Activated CD8-positive, alpha-beta memory T cell treated with anti-CD3 and anti-CD28 coated beads for 4 hours (primary cell): ENCODE measurements at regions not wholly inside any gene's neighbourhood (a gene's known extent, or its start where the extent isn't known, plus 50 kb on each side); places are given as distances from the start of the nearest gene placed in this dataset.

Experiments
- DNase-seq, 2 donors: peaks; one replicate each; pipeline ENCODE4 v3.0.0-alpha.2; 2020; ENCODE audit warnings: low read depth in 2 of 2

GRCh38 chr1:38719880-38720279, 139.7 kb downstream of the RRAGC start:
- DNase-seq = no peak

- DNase-seq = no peak
Measured at GRCh38 chr1:38718031-38718430, 141.5 kb downstream of the RRAGC start.

GRCh38 chr1:38716229-38716628, 143.3 kb downstream of the RRAGC start:
- DNase-seq = no peak

- no peak for DNase-seq
Measured at GRCh38 chr1:38715415-38715814, 144.2 kb downstream of the RRAGC start.

GRCh38 chr1:38712046-38712445, 147.5 kb downstream of the RRAGC start:
- DNase-seq = no peak

- no peak for DNase-seq
Measured at GRCh38 chr1:38708701-38709258, 150.8 kb downstream of the RRAGC start.

GRCh38 chr1:38701088-38701487, 158.5 kb downstream of the RRAGC start:
- no peak for DNase-seq

- no peak for DNase-seq
Measured at GRCh38 chr1:38700077-38700470, 159.5 kb downstream of the RRAGC start.

- no peak for DNase-seq
Measured at GRCh38 chr1:38699330-38700076, 160.1 kb downstream of the RRAGC start.

- DNase-seq = no peak
Measured at GRCh38 chr1:38697387-38697786, 162.2 kb downstream of the RRAGC start.

GRCh38 chr1:38696371-38696770, 163.2 kb downstream of the RRAGC start:
- DNase-seq = no peak

GRCh38 chr1:38693759-38694158, 165.8 kb downstream of the RRAGC start:
- no peak for DNase-seq

- no peak for DNase-seq
Measured at GRCh38 chr1:38693031-38693430, 166.5 kb downstream of the RRAGC start.

- no peak for DNase-seq
Measured at GRCh38 chr1:38690790-38691449, 168.7 kb downstream of the RRAGC start.

- no peak for DNase-seq
Measured at GRCh38 chr1:38686927-38687255, 172.7 kb downstream of the RRAGC start.

- no peak for DNase-seq
Measured at GRCh38 chr1:38686167-38686926, 173.2 kb downstream of the RRAGC start.

GRCh38 chr1:38685388-38685787, 174.2 kb downstream of the RRAGC start:
- no peak for DNase-seq

- no peak for DNase-seq
Measured at GRCh38 chr1:38680801-38681510, 178.6 kb downstream of the RRAGC start.

- DNase-seq = no peak
Measured at GRCh38 chr1:38677756-38678155, 181.8 kb downstream of the RRAGC start.

GRCh38 chr1:38677311-38677710, 182.3 kb downstream of the RRAGC start:
- DNase-seq = no peak

GRCh38 chr1:38672692-38673091, 186.9 kb downstream of the RRAGC start:
- DNase-seq = no peak

- DNase-seq = no peak
Measured at GRCh38 chr1:38671221-38671620, 188.4 kb downstream of the RRAGC start.
